IPS-15b (cell line): ENCODE measurements at regions not wholly inside any gene's neighbourhood (a gene's known extent, or its start where the extent isn't known, plus 50 kb on each side); places are given as distances from the start of the nearest gene placed in this dataset.

Experiments used
- H3K27me3 ChIP-seq: one replicate; pipeline ENCODE4 v1.6.1; 2013; ENCODE audit warnings: low read length; ENCODE audit not compliant: control insufficient read depth, insufficient read depth
- H3K36me3 ChIP-seq: one replicate; pipeline ENCODE4 v1.6.1; 2013; ENCODE audit warnings: low read length; ENCODE audit not compliant: control insufficient read depth, insufficient read depth
- H3K4me1 ChIP-seq: one replicate; pipeline ENCODE4 v1.6.1; 2013; ENCODE audit warnings: mild to moderate bottlenecking, low read length; ENCODE audit not compliant: control insufficient read depth, insufficient read depth
- H3K4me3 ChIP-seq: one replicate; pipeline ENCODE4 v1.5.1; 2013; ENCODE audit warnings: low read depth, low read length
- H3K9ac ChIP-seq: one replicate; pipeline ENCODE4 v1.6.1; 2013; ENCODE audit warnings: low read depth, mild to moderate bottlenecking, low read length
- H3K9me3 ChIP-seq: one replicate; pipeline ENCODE4 v1.6.1; 2013; ENCODE audit warnings: mild to moderate bottlenecking, low read length; ENCODE audit not compliant: control insufficient read depth, insufficient read depth

DNA sequence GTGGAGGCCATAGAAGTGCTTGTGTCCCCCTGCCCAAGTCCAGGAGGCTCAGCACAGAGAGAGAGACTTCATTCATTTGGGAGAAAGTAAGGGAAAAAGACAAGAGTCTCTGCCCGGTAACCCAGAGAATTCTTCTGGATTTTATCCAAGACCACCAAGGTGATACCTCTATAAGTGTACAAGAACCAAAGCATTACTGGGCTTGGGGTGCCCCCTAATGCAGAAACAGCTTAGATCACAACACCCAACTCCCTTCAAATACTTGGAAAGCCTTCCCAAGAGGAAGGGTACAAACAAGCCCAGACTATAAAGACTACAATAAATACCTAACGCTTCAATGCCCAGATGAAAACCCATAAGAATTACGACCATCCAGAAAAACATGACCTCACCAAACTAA, 119.7 kb upstream of the PDE3A start:
- Histone ChIP-seq H3K36me3 (no peaks in the 10 kb centered on the region), H3K4me3 (no peak overlapping the region), H3K4me1 (no peaks in the 10 kb centered on the region), H3K27me3 (no peaks in the 10 kb centered on the region), H3K9me3 (no peaks in the 10 kb centered on the region), H3K9ac (no peak overlapping the region)

DNA sequence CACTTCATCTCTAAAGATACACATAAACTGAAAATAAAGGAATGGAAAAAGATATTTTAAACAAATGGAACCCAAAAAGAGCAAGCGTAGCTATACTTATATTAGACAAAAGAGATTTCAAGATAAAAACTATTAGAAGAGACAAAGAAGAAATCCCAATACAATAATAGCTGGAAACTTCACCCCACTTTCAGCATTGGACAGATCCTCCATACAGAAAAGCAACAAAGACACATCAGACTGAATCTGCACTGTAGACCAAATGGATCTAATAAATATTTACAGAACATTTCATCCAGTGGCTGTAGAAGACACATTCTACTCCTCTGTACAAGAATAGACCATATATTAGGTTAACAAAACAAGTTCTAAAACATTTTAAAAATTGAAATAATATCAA, 117.6 kb upstream of the PDE3A start:
- Histone ChIP-seq H3K36me3 (no peaks in the 10 kb centered on the region), H3K27me3 (no peaks in the 10 kb centered on the region)

DNA sequence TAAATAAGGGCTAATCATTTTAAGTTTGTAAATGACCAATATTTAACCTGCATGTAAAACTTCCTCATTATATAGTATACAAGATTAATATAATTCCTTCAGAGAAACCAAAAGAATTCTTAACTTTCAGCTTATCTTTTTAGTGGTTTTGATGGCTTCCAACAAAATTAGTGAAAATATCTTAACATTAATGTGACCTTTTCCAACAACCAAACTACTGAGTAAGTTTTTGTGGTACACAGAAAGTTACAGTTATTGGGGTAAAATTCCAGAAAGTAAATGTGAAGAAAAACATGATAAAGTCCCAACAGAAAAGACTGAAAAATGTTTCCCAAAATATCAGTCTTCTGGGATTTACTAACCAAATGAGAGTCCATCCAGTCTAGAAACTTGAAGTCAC, 111.0 kb upstream of the PDE3A start:
- Histone ChIP-seq H3K9ac (no peak overlapping the region), H3K27me3 (no peaks in the 10 kb centered on the region), H3K4me1 (no peaks in the 10 kb centered on the region), H3K4me3 (no peak overlapping the region), H3K9me3 (no peaks in the 10 kb centered on the region), H3K36me3 (no peaks in the 10 kb centered on the region)

More for the DNA sequence above, 117.6 kb upstream of the PDE3A start:
- Histone ChIP-seq H3K9me3 (no peaks in the 10 kb centered on the region), H3K9ac (no peak overlapping the region), H3K4me1 (no peaks in the 10 kb centered on the region), H3K4me3 (no peak overlapping the region)

DNA sequence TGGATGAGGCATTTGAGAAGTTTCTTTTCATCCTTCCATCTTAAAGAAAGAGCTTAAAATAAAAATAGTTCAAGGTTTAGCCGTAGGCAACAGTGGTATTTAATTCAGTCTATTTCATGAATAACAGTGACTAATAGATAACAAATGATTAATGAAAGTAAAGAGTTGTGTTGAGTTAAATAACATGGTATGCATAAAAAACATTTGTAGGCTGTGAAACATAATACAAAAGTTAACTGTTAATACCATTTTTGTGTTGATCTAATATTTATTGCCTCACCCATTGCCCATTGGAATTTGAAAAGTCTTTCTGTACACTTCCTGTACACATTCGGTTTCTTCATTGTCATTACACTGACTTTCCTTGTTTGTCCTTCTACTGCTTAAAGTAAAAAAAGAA, 108.6 kb upstream of the PDE3A start:
- Histone ChIP-seq H3K4me3 (no peak overlapping the region), H3K9ac (no peak overlapping the region), H3K4me1 (peaks cover 7% of the 10 kb centered on the region), H3K27me3 (no peaks in the 10 kb centered on the region), H3K36me3 (no peaks in the 10 kb centered on the region), H3K9me3 (no peaks in the 10 kb centered on the region)

DNA sequence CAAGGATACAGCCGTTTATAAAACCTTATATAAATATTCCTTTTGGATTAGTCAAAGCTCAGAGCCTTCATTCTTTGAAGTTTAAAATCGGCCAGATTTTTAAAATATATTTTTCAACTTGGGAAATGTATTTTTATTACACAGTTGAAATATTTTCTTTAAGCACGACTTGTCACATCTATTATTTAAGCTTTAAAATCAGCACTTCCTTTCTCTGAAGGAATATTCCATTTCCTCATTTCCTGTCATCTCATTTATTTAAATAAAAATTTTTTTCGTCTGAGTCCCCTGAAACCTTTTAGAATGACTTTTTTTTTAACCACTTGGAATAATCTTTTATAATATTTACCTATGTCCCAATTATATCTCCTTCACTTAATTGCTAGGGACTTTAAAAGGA, 107.5 kb upstream of the PDE3A start:
- H3K27me3 ChIP-seq = no peaks in the 10 kb centered on the region
- H3K4me3 ChIP-seq = no peak overlapping the region
- H3K36me3 ChIP-seq = no peaks in the 10 kb centered on the region
- no peak overlapping the region for H3K9ac ChIP-seq
- H3K4me1 ChIP-seq = peaks cover 11% of the 10 kb centered on the region
- no peaks in the 10 kb centered on the region for H3K9me3 ChIP-seq

DNA sequence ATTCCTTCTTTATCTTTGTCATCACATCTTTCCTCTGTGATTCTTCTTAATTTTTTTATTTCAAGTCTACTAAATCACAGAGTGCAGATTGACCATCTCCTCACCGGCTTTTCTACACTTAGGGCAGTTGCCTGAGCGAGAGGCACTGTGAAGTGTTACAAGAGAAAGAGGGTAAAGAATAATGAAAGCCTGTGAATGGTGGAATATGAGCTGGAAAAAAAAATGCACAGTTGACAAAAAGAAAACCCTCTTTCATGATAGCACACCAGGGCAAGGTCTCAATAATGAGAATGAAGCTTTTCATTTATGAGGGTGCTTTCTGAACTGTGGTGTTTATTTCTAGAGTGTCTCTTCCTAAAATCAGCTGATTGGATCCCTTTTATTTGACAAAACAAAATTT, 106.2 kb upstream of the PDE3A start:
- H3K9me3 ChIP-seq = no peaks in the 10 kb centered on the region
- H3K4me3 ChIP-seq = no peak overlapping the region
- no peaks in the 10 kb centered on the region for H3K36me3 ChIP-seq

GRCh38 chr12:20264026-20264425, 104.3 kb upstream of the PDE3A start:
- H3K9me3 ChIP-seq = no peaks in the 10 kb centered on the region
- no peaks in the 10 kb centered on the region for H3K27me3 ChIP-seq
- no peak overlapping the region for H3K9ac ChIP-seq
- H3K4me3 ChIP-seq = no peak overlapping the region
- H3K4me1 ChIP-seq = peaks cover 17% of the 10 kb centered on the region
- no peaks in the 10 kb centered on the region for H3K36me3 ChIP-seq

More for the DNA sequence above, 106.2 kb upstream of the PDE3A start:
- no peaks in the 10 kb centered on the region for H3K27me3 ChIP-seq
- no peak overlapping the region for H3K9ac ChIP-seq
- H3K4me1 ChIP-seq = peaks cover 11% of the 10 kb centered on the region

GRCh38 chr12:20264608-20265114, 103.7 kb upstream of the PDE3A start:
- Histone ChIP-seq H3K9ac (no peak overlapping the region), H3K4me3 (no peak overlapping the region), H3K36me3 (no peaks in the 10 kb centered on the region), H3K4me1 (peaks cover 21% of the 10 kb centered on the region), H3K9me3 (no peaks in the 10 kb centered on the region), H3K27me3 (no peaks in the 10 kb centered on the region)

- Histone ChIP-seq H3K9me3 (no peaks in the 10 kb centered on the region), H3K27me3 (no peaks in the 10 kb centered on the region), H3K36me3 (no peaks in the 10 kb centered on the region), H3K4me3 (no peak overlapping the region), H3K9ac (no peak overlapping the region), H3K4me1 (peaks cover 21% of the 10 kb centered on the region)
These were observed 100.1 kb upstream of the PDE3A start for GRCh38 chr12:20268121-20268732.

GRCh38 chr12:20268771-20269170, 99.6 kb upstream of the PDE3A start:
- Histone ChIP-seq H3K4me1 (peaks cover 21% of the 10 kb centered on the region), H3K36me3 (no peaks in the 10 kb centered on the region), H3K9me3 (no peaks in the 10 kb centered on the region), H3K9ac (no peak overlapping the region), H3K4me3 (no peak overlapping the region), H3K27me3 (no peaks in the 10 kb centered on the region)

DNA sequence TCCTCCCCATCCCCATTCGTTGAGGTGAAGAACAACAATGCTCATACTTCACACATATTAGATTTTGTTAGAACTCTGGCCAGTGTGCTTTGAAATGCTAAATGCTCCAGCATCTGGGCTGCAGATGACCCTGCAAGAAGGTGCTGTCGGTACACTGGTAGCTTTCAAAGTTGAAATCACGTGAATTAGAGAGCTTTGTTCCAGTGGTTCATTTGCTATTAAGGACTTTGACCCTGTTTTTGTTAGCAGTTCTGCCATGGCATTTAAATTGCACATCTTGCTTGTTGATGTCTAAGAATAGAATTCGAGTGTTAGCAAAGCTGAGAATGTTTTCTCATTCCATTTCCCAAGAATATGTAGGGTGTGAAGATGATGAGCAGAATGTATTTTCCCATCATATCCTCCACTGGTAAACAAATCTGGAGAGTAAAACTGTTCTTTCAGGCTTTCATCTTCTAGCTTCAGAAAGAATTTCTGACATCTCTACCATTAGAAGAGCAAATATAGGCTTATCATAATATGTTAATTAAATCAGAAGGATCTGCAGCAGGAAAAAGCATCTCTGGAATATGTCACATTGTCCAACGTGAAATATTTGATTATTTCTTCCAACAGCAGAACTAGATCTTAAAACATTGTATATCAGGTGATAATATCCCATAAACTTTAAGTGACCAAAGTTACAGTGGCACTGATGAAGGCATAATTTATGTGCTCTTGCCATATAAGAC, 98.8 kb upstream of the PDE3A start:
- Histone ChIP-seq H3K36me3 (no peaks in the 10 kb centered on the region), H3K4me1 (peaks cover 16% of the 10 kb centered on the region), H3K27me3 (no peaks in the 10 kb centered on the region), H3K9ac (no peak overlapping the region), H3K4me3 (no peak overlapping the region), H3K9me3 (no peaks in the 10 kb centered on the region)

DNA sequence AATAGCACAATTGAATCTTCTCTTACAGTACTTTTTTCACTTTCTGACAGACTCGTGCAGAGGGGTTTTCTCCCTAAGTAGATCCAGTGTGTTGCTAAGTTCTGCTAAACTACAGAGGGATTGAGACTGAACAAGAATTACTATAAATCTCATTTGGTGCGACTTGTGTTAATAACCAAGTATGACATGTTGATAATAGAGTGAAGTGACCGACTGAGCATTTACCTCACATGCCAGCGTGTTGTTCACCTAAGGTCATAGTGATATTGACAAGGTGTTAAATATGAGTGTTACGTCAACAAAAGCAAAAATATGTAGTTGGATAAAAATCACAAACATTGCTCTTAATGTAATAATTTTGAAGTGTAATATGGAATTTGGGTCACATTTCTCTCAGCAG, 97.8 kb upstream of the PDE3A start:
- no peaks in the 10 kb centered on the region for H3K9me3 ChIP-seq
- H3K27me3 ChIP-seq = no peaks in the 10 kb centered on the region
- peaks cover 10% of the 10 kb centered on the region for H3K4me1 ChIP-seq
- no peak overlapping the region for H3K9ac ChIP-seq
- no peak overlapping the region for H3K4me3 ChIP-seq
- no peaks in the 10 kb centered on the region for H3K36me3 ChIP-seq
